HUES48 (cell line): ENCODE measurements at regions not wholly inside any gene's neighbourhood (a gene's known extent, or its start where the extent isn't known, plus 50 kb on each side); places are given as distances from the start of the nearest gene placed in this dataset.

Experiments used
- H3K27ac ChIP-seq: one replicate; pipeline ENCODE4 v1.7.0; 2013; ENCODE audit warnings: low read depth, low read length, inconsistent platforms
- H3K27me3 ChIP-seq: 2 replicates; pipeline ENCODE4 v1.6.1; 2013; ENCODE audit warnings: mild to moderate bottlenecking, low read length; ENCODE audit not compliant: control insufficient read depth, insufficient read depth
- H3K36me3 ChIP-seq: 2 replicates; pipeline ENCODE4 v1.6.1; 2013; ENCODE audit warnings: low read length; ENCODE audit not compliant: control insufficient read depth, insufficient read depth
- H3K4me1 ChIP-seq: 2 replicates; pipeline ENCODE4 v1.6.1; 2013; ENCODE audit warnings: mild to moderate bottlenecking, low read length; ENCODE audit not compliant: control insufficient read depth, insufficient read depth
- H3K4me3 ChIP-seq: 2 replicates; pipeline ENCODE4 v1.5.1; 2013; ENCODE audit warnings: mild to moderate bottlenecking, low read depth, low read length
- H3K9ac ChIP-seq: 2 replicates; pipeline ENCODE4 v1.6.1; 2013; ENCODE audit warnings: mild to moderate bottlenecking, low read depth, low read length, moderate library complexity
- H3K9me3 ChIP-seq: 2 replicates; pipeline ENCODE4 v1.6.1; 2013; ENCODE audit warnings: low read length; ENCODE audit not compliant: control insufficient read depth, insufficient read depth

DNA sequence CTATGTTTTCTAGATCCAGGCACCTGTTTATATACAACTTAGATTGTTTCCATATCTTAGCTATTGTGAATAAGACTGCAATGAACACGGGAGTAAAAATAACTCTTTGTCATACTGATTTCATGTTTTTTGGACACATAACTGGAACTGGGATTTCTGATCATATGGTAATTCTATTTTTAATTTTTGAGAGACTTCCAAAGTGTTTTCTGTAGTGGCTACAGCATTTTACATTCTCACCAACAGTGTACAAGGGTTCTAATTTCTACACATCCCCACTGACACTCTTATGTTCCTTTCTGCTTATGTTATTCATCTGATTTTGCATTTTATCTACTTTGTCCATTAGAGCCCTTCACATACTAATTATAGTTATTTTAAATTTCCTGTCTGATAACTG is 1152.9 kb downstream of the SLITRK1 start:
- no peak overlapping the region for H3K4me3 ChIP-seq
- no peaks in the 10 kb centered on the region for H3K36me3 ChIP-seq
- no peaks in the 10 kb centered on the region for H3K27me3 ChIP-seq
- no peak overlapping the region for H3K27ac ChIP-seq
- no peak overlapping the region for H3K9ac ChIP-seq
- no peaks in the 10 kb centered on the region for H3K9me3 ChIP-seq
- H3K4me1 ChIP-seq, result no peaks in the 10 kb centered on the region

DNA sequence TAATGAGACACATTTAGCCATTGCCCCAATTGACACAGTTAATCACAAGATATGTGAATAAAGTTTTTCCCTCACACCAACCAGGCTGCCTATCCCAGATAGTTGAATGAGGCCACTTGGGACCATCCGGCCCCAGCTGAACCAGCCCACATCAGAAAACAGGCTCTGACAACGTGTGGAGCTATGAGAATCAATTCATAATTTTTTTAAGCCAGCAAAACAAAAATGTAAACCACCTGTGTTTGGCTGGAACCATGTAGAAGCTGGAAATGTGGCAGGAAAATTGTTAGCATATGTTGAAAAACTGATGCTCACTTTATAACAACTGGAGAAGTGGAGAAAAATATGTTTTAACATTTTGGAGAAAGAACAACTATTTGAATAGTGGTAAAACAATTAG is 1161.3 kb downstream of the SLITRK1 start:
- Histone ChIP-seq H3K36me3 (no peaks in the 10 kb centered on the region), H3K9ac (no peak overlapping the region), H3K4me1 (no peaks in the 10 kb centered on the region), H3K9me3 (no peaks in the 10 kb centered on the region), H3K27ac (no peak overlapping the region), H3K4me3 (no peak overlapping the region), H3K27me3 (no peaks in the 10 kb centered on the region)

GRCh38 chr13:82719987-82720386 is 1162.3 kb downstream of the SLITRK1 start:
- no peak overlapping the region for H3K9ac ChIP-seq
- H3K36me3 ChIP-seq, result no peaks in the 10 kb centered on the region

DNA sequence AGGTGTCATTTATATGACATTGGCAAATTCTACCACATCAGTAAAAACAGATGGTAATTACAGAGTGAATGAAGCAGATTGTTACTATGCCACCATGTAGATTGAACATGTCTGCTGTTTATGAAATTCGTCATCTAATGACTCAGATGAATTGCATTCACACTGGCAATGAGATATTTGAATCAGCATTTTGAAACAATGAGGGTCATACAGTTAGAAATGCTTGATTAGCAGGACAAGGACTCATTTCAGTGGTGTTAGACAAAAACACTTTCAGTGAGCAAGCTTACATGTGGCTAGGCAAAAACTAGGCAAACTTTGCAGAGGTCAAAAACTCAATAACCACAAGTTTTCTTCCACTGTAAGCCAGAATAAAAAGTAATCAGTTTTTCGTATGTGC is 1165.0 kb downstream of the SLITRK1 start:
- Histone ChIP-seq H3K4me3 (no peak overlapping the region), H3K27ac (no peak overlapping the region), H3K4me1 (no peaks in the 10 kb centered on the region), H3K9ac (no peak overlapping the region), H3K36me3 (no peaks in the 10 kb centered on the region), H3K9me3 (no peaks in the 10 kb centered on the region), H3K27me3 (no peaks in the 10 kb centered on the region)

More at GRCh38 chr13:82719987-82720386, 1162.3 kb downstream of the SLITRK1 start:
- H3K27me3 ChIP-seq, result no peaks in the 10 kb centered on the region
- H3K9me3 ChIP-seq, result no peaks in the 10 kb centered on the region
- H3K4me3 ChIP-seq, result no peak overlapping the region
- no peak overlapping the region for H3K27ac ChIP-seq
- H3K4me1 ChIP-seq, result no peaks in the 10 kb centered on the region

- Histone ChIP-seq H3K4me1 (no peaks in the 10 kb centered on the region), H3K36me3 (no peaks in the 10 kb centered on the region), H3K9ac (no peak overlapping the region), H3K27ac (no peak overlapping the region), H3K4me3 (no peak overlapping the region), H3K9me3 (no peaks in the 10 kb centered on the region), H3K27me3 (no peaks in the 10 kb centered on the region)
Measured at GRCh38 chr13:82713687-82714405, 1168.4 kb downstream of the SLITRK1 start.

DNA sequence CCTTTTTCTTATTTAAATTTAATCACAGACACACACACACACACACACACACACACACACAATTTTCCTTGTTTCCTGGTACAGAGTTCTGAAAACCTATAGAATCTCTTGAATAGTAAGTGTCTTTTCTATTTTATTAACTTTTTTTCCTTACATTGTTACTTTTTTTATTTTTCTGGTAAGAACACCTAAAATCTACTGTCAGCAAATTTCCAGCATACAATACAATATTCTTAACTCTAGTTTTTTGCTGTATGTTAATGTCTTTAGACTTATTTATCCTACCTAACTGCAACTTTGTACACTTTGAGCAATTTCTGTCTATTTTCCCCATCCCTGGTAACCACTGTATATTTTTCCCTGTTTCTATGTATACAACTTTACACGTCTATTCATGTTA is 1179.8 kb downstream of the SLITRK1 start:
- no peaks in the 10 kb centered on the region for H3K36me3 ChIP-seq
- H3K27me3 ChIP-seq, result no peaks in the 10 kb centered on the region
- H3K9me3 ChIP-seq, result no peaks in the 10 kb centered on the region
- no peak overlapping the region for H3K4me3 ChIP-seq
- no peak overlapping the region for H3K9ac ChIP-seq
- 0 out of 2 replicates have a peak, but pooled peaks cover 3% of the 10 kb centered on the region for H3K4me1 ChIP-seq
- H3K27ac ChIP-seq, result no peak overlapping the region

GRCh38 chr13:82701020-82701419 is 1181.3 kb downstream of the SLITRK1 start:
- Histone ChIP-seq H3K4me1 (0 out of 2 replicates have a peak, but pooled peaks cover 3% of the 10 kb centered on the region), H3K9me3 (no peaks in the 10 kb centered on the region), H3K4me3 (no peak overlapping the region), H3K27ac (no peak overlapping the region), H3K9ac (no peak overlapping the region), H3K36me3 (no peaks in the 10 kb centered on the region), H3K27me3 (no peaks in the 10 kb centered on the region)

DNA sequence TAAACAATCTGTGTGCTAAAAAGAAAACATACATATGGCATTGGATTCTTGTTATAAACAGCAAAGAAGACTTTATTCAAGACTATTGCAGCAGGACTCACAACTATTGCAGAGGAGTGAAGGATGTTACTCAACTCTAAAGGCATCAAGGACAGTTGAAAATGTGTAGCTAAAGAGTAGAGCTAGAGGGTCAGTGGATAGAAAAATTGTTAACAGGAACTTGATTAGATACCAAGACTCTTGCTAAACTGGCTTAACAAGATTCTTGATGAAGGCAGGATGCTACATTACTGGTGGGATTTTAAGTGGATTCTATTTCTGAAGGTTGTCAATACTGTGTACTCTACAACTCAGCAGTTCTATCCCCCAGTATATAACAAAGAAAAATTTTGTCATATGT is 1183.3 kb downstream of the SLITRK1 start:
- no peaks in the 10 kb centered on the region for H3K27me3 ChIP-seq
- H3K4me1 ChIP-seq, result 0 out of 2 replicates have a peak, but pooled peaks cover 3% of the 10 kb centered on the region
- no peaks in the 10 kb centered on the region for H3K36me3 ChIP-seq
- H3K27ac ChIP-seq, result no peak overlapping the region
- no peak overlapping the region for H3K4me3 ChIP-seq
- no peak overlapping the region for H3K9ac ChIP-seq
- H3K9me3 ChIP-seq, result no peaks in the 10 kb centered on the region

DNA sequence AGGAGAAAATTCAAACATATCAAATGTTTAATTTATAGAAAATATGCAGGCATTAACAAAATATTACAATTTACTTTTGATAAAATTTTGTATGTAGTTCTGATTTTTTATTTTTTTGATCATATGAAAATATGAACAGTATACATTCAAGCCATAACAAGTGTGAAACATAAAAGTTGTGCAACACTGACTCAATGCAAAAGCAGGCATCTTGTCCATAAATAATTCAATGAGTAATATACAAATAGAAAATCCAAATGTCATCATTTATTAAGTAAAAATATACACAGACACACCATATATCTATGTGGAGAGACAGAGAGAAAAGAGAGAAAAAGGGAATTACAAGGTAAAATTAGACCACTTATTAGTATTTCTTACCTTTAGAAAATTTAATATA is 1183.9 kb downstream of the SLITRK1 start:
- Histone ChIP-seq H3K4me1 (0 out of 2 replicates have a peak, but pooled peaks cover 3% of the 10 kb centered on the region), H3K27me3 (no peaks in the 10 kb centered on the region), H3K36me3 (no peaks in the 10 kb centered on the region), H3K27ac (no peak overlapping the region), H3K9ac (no peak overlapping the region), H3K9me3 (no peaks in the 10 kb centered on the region), H3K4me3 (no peak overlapping the region)

DNA sequence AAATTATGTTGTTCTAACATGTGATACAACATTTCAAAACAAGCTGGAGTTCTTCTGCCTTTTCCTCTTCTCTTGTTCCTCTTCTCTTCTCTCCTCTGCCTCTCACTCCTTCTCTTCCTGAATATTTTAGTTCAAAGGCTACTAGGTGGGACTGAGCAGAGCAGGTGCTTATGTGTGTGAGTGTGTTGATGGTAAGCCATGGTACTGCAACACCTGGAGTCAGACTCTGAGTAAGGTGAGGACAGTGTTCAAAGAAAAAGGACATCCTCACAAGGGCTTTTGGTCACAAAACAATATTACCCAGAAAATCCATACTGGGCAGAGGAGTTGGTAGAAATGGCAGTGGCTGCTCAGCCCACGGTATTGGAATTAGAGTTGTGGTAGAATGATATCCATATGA is 1188.7 kb downstream of the SLITRK1 start:
- Histone ChIP-seq H3K4me3 (no peak overlapping the region), H3K36me3 (no peaks in the 10 kb centered on the region), H3K27me3 (no peaks in the 10 kb centered on the region), H3K4me1 (no peaks in the 10 kb centered on the region), H3K9ac (no peak overlapping the region), H3K9me3 (no peaks in the 10 kb centered on the region), H3K27ac (no peak overlapping the region)

- H3K4me3 ChIP-seq, result no peak overlapping the region
- H3K9ac ChIP-seq, result no peak overlapping the region
- H3K27me3 ChIP-seq, result no peaks in the 10 kb centered on the region
- H3K27ac ChIP-seq, result no peak overlapping the region
- no peaks in the 10 kb centered on the region for H3K4me1 ChIP-seq
- no peaks in the 10 kb centered on the region for H3K36me3 ChIP-seq
- H3K9me3 ChIP-seq, result no peaks in the 10 kb centered on the region
Measured at GRCh38 chr13:82688400-82688994, 1193.8 kb downstream of the SLITRK1 start.
